Glutamatergic neuron (in vitro differentiated cells): ENCODE measurements at regions not wholly inside any gene's neighbourhood (a gene's known extent, or its start where the extent isn't known, plus 50 kb on each side); places are given as distances from the start of the nearest gene placed in this dataset.

Source experiments
- DNase-seq: peaks from one replicate; pipeline ENCODE4 v3.0.0; 2022
- H3K27ac Mint-ChIP-seq: one replicate; pipeline ENCODE4 v1.8.0; 2020; ENCODE audit warnings: mild to moderate bottlenecking, mixed read lengths, inconsistent platforms; ENCODE audit not compliant: unreplicated experiment
- H3K27me3 Mint-ChIP-seq: one replicate; pipeline ENCODE4 v1.8.0; 2020; ENCODE audit warnings: mild to moderate bottlenecking, moderate library complexity, mixed read lengths, inconsistent platforms; ENCODE audit not compliant: unreplicated experiment
- H3K36me3 Mint-ChIP-seq: one replicate; pipeline ENCODE4 v1.8.0; 2020; ENCODE audit warnings: mild to moderate bottlenecking, mixed read lengths, inconsistent platforms; ENCODE audit not compliant: unreplicated experiment
- H3K4me1 Mint-ChIP-seq: one replicate; pipeline ENCODE4 v1.8.0; 2020; ENCODE audit warnings: mild to moderate bottlenecking, low read depth, mixed read lengths, inconsistent platforms; ENCODE audit not compliant: unreplicated experiment
- H3K4me3 Mint-ChIP-seq: one replicate; pipeline ENCODE4 v1.8.0; 2020; ENCODE audit warnings: mild to moderate bottlenecking, mixed read lengths, inconsistent platforms; ENCODE audit not compliant: unreplicated experiment
- H3K9me3 Mint-ChIP-seq: one replicate; pipeline ENCODE4 v1.8.0; 2020; ENCODE audit warnings: mild to moderate bottlenecking, moderate library complexity, mixed read lengths, inconsistent platforms; ENCODE audit not compliant: unreplicated experiment
- TF ChIP-seq, protein P1 (sequence below): fragments of 200-600 bp; sonication (generic); IDR thresholded peaks from one replicate; pipeline ENCODE4 v1.5.0; 2021; ENCODE audit not compliant: partially characterized antibody, unreplicated experiment

DNA sequence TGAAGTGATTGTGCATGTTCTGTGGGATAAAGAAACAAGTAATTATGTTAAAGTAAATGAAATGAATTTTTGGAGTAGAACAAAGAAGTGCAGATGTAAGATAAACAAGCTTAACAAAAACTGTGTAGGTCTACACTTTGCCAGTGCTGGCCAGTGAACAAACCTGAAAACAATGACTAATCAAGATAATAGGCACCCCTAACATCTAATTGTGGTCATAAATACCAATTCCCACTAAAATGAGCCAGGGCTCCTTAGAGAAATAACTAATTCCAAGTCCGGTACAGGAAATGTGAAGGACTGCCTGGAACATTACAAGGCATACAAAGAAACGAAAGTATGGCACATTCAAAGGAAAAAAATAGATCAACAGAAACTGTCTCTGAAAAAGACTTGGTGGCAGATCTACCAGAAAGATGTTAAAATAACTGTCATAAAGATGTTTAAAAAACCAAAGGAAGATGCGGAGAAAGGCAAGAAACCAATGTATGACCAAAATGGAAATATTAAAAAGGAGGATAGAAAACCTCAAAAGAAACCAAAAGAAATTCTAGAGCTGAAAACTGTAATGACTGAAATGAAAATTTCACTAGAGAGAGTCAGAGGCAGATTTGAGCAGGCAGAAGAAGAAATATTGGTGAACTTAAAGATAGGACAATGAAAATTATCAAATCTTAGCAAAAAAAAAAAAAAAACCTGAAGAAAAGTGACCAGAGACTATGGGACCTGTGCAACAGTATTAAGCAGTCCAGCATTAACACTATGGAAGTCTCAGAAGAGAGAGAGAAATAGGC, 94.7 kb upstream of the SLC66A3 start:
- no peaks in the 10 kb centered on the region for H3K9me3 Mint-ChIP-seq
- TF ChIP-seq, protein P1, sequence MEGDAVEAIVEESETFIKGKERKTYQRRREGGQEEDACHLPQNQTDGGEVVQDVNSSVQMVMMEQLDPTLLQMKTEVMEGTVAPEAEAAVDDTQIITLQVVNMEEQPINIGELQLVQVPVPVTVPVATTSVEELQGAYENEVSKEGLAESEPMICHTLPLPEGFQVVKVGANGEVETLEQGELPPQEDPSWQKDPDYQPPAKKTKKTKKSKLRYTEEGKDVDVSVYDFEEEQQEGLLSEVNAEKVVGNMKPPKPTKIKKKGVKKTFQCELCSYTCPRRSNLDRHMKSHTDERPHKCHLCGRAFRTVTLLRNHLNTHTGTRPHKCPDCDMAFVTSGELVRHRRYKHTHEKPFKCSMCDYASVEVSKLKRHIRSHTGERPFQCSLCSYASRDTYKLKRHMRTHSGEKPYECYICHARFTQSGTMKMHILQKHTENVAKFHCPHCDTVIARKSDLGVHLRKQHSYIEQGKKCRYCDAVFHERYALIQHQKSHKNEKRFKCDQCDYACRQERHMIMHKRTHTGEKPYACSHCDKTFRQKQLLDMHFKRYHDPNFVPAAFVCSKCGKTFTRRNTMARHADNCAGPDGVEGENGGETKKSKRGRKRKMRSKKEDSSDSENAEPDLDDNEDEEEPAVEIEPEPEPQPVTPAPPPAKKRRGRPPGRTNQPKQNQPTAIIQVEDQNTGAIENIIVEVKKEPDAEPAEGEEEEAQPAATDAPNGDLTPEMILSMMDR, result no peak
- H3K27me3 Mint-ChIP-seq, result no peaks in the 10 kb centered on the region
- DNase-seq, result no peak
- H3K27ac Mint-ChIP-seq, result peak overlapping the region; percentile 5
- peaks cover 13% of the 10 kb centered on the region for H3K36me3 Mint-ChIP-seq
- H3K4me3 Mint-ChIP-seq, result no peak overlapping the region
- H3K4me1 Mint-ChIP-seq, result no peaks in the 10 kb centered on the region

GRCh38 chr2:11065833-11066485, 89.3 kb upstream of the SLC66A3 start:
- no peak for DNase-seq
- Mint-ChIP-seq H3K27ac (no peak overlapping the region), H3K27me3 (peaks cover 2% of the 10 kb centered on the region), H3K9me3 (peaks cover 4% of the 10 kb centered on the region), H3K4me1 (no peaks in the 10 kb centered on the region), H3K36me3 (peaks cover 7% of the 10 kb centered on the region), H3K4me3 (no peak overlapping the region)
- TF ChIP-seq, protein P1, result no peak

DNA sequence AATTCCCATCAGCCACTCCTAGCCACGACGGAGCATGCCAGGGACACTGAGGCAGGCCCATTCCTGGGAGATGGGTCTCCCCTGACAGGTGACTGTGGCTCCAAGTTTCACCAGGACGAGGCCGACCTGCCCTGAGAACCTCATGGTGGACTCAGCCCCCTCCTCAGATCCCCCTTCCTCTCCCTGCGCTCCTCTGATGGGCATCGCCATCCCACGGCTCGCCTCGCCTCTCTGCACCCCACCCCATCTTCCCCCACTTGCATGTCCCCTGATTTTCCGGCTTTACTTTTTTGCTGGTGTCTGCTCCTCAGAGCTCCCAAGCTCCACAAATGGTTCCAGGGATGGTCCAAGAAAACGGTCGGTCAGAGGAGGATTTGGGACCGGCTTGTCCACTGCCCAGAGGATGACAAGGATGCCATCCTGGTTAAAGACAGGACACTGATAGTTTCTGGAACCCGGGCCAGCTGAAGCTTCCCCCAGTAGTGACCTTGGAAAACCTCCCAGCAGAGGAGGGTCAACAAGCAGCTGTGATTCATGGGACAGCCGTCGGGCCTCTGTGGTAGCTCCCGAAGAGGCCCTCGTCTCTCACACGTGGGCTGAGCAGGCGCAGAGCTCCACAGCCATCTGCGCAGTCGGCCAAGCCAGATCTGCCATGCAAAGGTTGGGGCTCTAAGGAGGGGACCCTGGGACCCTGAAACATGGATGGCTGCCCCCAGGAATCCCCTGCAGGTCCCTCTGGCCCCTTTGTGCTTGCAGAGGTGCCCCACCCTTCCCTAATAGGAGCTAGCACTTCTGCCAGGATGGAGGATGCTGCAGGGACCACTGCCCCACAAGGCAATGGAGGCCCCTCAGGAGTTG, 87.8 kb upstream of the SLC66A3 start:
- H3K9me3 Mint-ChIP-seq, result peaks cover 4% of the 10 kb centered on the region
- no peak overlapping the region for H3K4me3 Mint-ChIP-seq
- H3K27ac Mint-ChIP-seq, result no peak overlapping the region
- peaks cover 3% of the 10 kb centered on the region for H3K27me3 Mint-ChIP-seq
- no peak for DNase-seq
- TF ChIP-seq, protein P1, result no peak
- no peaks in the 10 kb centered on the region for H3K4me1 Mint-ChIP-seq
- H3K36me3 Mint-ChIP-seq, result peaks cover 4% of the 10 kb centered on the region

GRCh38 chr2:11068079-11068741, 87.1 kb upstream of the SLC66A3 start:
- peaks cover 5% of the 10 kb centered on the region for H3K9me3 Mint-ChIP-seq

More at GRCh38 chr2:11068079-11068741, 87.1 kb upstream of the SLC66A3 start:
- Mint-ChIP-seq H3K27ac (no peak overlapping the region), H3K4me1 (peaks cover 3% of the 10 kb centered on the region), H3K27me3 (peaks cover 3% of the 10 kb centered on the region), H3K36me3 (peaks cover 2% of the 10 kb centered on the region), H3K4me3 (no peak overlapping the region)
- no peak for DNase-seq
- TF ChIP-seq, protein P1, result no peak
